HEK293 (cell line): ENCODE measurements at regions not wholly inside any gene's neighbourhood (a gene's known extent, or its start where the extent isn't known, plus 50 kb on each side); places are given as distances from the start of the nearest gene placed in this dataset.

ENCODE experiments used
- CTCF ChIA-PET: fragments of 350-600 bp; formaldehyde crosslinking; extraction: SDS; loops from one replicate; lab custom pipeline; 2021; ENCODE audit warnings: antibody characterized with exemption; lab: Yijun Ruan, JAX
- POLR2A ChIA-PET: fragments of 300-600 bp; formaldehyde crosslinking; extraction: SDS; loops from one replicate; lab custom pipeline; 2020; ENCODE audit warnings: antibody characterized with exemption, inconsistent platforms; lab: Yijun Ruan, JAX
- H3K27ac ChIP-seq: fragments of 200-500 bp; sonication (Bioruptor generic); 2 replicates; pipeline ENCODE4 v1.5.1; 2014; ENCODE audit warnings: low read depth, low read length, control low read depth, inconsistent platforms; ENCODE audit errors: extremely low read depth
- H3K36me3 ChIP-seq, 2 experiments: fragments of 200-500 bp in 1 of 2; sonication (Bioruptor generic) in 1 of 2; 1 replicate in 1 of 2; 2 replicates in 1 of 2; pipeline ENCODE4 v1.5.1; 2014 to 2017; ENCODE audit warnings: inconsistent platforms in 2 of 2, low read length in 2 of 2; ENCODE audit not compliant: control insufficient read depth in 2 of 2, insufficient read depth in 1 of 2
- H3K4me1 ChIP-seq: fragments of 200-500 bp; sonication (Bioruptor generic); 2 replicates; pipeline ENCODE4 v1.5.1; 2014; ENCODE audit warnings: mild to moderate bottlenecking, low read length, inconsistent platforms; ENCODE audit not compliant: control insufficient read depth, insufficient read depth
- H3K4me3 ChIP-seq: 2 replicates; pipeline ENCODE4 v1.5.1; 2011; ENCODE audit warnings: low read depth, mild to moderate bottlenecking, control low read depth, low read length, moderate library complexity
- H3K9me3 ChIP-seq: fragments of 200-500 bp; sonication (Bioruptor generic); 2 replicates; pipeline ENCODE4 v1.5.1; 2014; ENCODE audit warnings: low read depth, low read length, inconsistent platforms; ENCODE audit not compliant: control insufficient read depth, insufficient read depth
- SP3 ChIP-seq: fragments of 450-650 bp; formaldehyde crosslinking; IDR thresholded peaks from 2 replicates; pipeline ENCODE4 v1.5.1; 2016; ENCODE audit warnings: missing biosample characterization, missing genetic modification characterization
- SP7 ChIP-seq: fragments of 450-650 bp; formaldehyde crosslinking; IDR thresholded peaks from 2 replicates; pipeline ENCODE4 v1.5.1; 2016; ENCODE audit warnings: missing biosample characterization, missing genetic modification characterization
- WT1 ChIP-seq: fragments of 450-650 bp; formaldehyde crosslinking; IDR thresholded peaks from 2 replicates; pipeline ENCODE4 v1.5.1; 2016; ENCODE audit warnings: missing biosample characterization, missing genetic modification characterization
- ZBTB1 ChIP-seq: fragments of 450-650 bp; formaldehyde crosslinking; IDR thresholded peaks from 2 replicates; pipeline ENCODE4 v1.5.1; 2016; ENCODE audit warnings: missing biosample characterization, missing genetic modification characterization
- ZBTB21 ChIP-seq: fragments of 450-650 bp; formaldehyde crosslinking; IDR thresholded peaks from 2 replicates; pipeline ENCODE4 v1.5.1; 2017; ENCODE audit warnings: missing biosample characterization, missing genetic modification characterization
- ZBTB8A ChIP-seq: fragments of 450-650 bp; formaldehyde crosslinking; IDR thresholded peaks from 2 replicates; pipeline ENCODE4 v1.5.1; 2016; ENCODE audit warnings: missing biosample characterization, missing genetic modification characterization
- ZEB2 ChIP-seq: fragments of 450-650 bp; formaldehyde crosslinking; IDR thresholded peaks from 2 replicates; pipeline ENCODE4 v1.5.1; 2016; ENCODE audit warnings: missing biosample characterization, missing genetic modification characterization
- ZNF133 ChIP-seq: fragments of 450-650 bp; formaldehyde crosslinking; IDR thresholded peaks from 2 replicates; pipeline ENCODE4 v1.5.1; 2016; ENCODE audit warnings: missing biosample characterization, missing genetic modification characterization
- ZNF19 ChIP-seq: fragments of 450-650 bp; formaldehyde crosslinking; IDR thresholded peaks from 2 replicates; pipeline ENCODE4; 2016; ENCODE audit warnings: missing biosample characterization, missing genetic modification characterization, low read depth
- ZNF416 ChIP-seq: fragments of 450-650 bp; formaldehyde crosslinking; IDR thresholded peaks from 2 replicates; pipeline ENCODE4 v1.5.1; 2016; ENCODE audit warnings: missing biosample characterization, missing genetic modification characterization
- ZNF423 ChIP-seq: fragments of 450-650 bp; formaldehyde crosslinking; IDR thresholded peaks from 2 replicates; pipeline ENCODE4 v1.5.1; 2016; ENCODE audit warnings: missing biosample characterization, missing genetic modification characterization
- ZNF473 ChIP-seq: fragments of 450-650 bp; formaldehyde crosslinking; IDR thresholded peaks from 2 replicates; pipeline ENCODE4 v1.5.1; 2017; ENCODE audit warnings: missing biosample characterization, missing genetic modification characterization
- ZNF521 ChIP-seq: fragments of 450-650 bp; formaldehyde crosslinking; IDR thresholded peaks from 2 replicates; pipeline ENCODE4 v1.5.1; 2017; ENCODE audit warnings: missing biosample characterization, mild to moderate bottlenecking, missing genetic modification characterization
- ZNF549 ChIP-seq: fragments of 450-650 bp; IDR thresholded peaks from 2 replicates; pipeline ENCODE4 v1.5.1; 2018; ENCODE audit warnings: missing biosample characterization, missing genetic modification characterization, mild to moderate bottlenecking, inconsistent platforms, moderate library complexity
- ZNF560 ChIP-seq: fragments of 450-650 bp; formaldehyde crosslinking; IDR thresholded peaks from 2 replicates; pipeline ENCODE4 v1.5.1; 2017; ENCODE audit warnings: missing biosample characterization, missing genetic modification characterization, borderline replicate concordance
- ZNF585B ChIP-seq: fragments of 450-650 bp; formaldehyde crosslinking; IDR thresholded peaks from 2 replicates; pipeline ENCODE4 v1.5.1; 2016; ENCODE audit warnings: missing biosample characterization, missing genetic modification characterization
- ZNF629 ChIP-seq: fragments of 450-650 bp; formaldehyde crosslinking; IDR thresholded peaks from 2 replicates; pipeline ENCODE4 v1.5.1; 2017; ENCODE audit warnings: missing biosample characterization, missing genetic modification characterization
- TF ChIP-seq, protein P1 (sequence below): fragments of 450-650 bp; formaldehyde crosslinking; IDR thresholded peaks from 2 replicates; pipeline ENCODE4 v1.5.1; 2016; ENCODE audit warnings: missing biosample characterization, missing genetic modification characterization
- TF ChIP-seq, protein P2 (sequence below): fragments of 450-650 bp; formaldehyde crosslinking; IDR thresholded peaks from 2 replicates; pipeline ENCODE4 v1.5.1; 2016; ENCODE audit warnings: missing biosample characterization, missing genetic modification characterization
- TF ChIP-seq, protein P3 (sequence below): fragments of 450-650 bp; formaldehyde crosslinking; IDR thresholded peaks from 2 replicates; pipeline ENCODE4 v1.5.1; 2016; ENCODE audit warnings: missing biosample characterization, missing genetic modification characterization
- TF ChIP-seq, protein P4 (sequence below): fragments of 450-650 bp; formaldehyde crosslinking; IDR thresholded peaks from 2 replicates; pipeline ENCODE4 v1.5.1; 2017; ENCODE audit warnings: missing biosample characterization, missing genetic modification characterization
- TF ChIP-seq, protein P5 (sequence below): fragments of 450-650 bp; formaldehyde crosslinking; optimal IDR thresholded peaks from 2 replicates; pipeline ENCODE3; 2016; ENCODE audit warnings: missing biosample characterization, mild to moderate bottlenecking, missing genetic modification characterization

DNA sequence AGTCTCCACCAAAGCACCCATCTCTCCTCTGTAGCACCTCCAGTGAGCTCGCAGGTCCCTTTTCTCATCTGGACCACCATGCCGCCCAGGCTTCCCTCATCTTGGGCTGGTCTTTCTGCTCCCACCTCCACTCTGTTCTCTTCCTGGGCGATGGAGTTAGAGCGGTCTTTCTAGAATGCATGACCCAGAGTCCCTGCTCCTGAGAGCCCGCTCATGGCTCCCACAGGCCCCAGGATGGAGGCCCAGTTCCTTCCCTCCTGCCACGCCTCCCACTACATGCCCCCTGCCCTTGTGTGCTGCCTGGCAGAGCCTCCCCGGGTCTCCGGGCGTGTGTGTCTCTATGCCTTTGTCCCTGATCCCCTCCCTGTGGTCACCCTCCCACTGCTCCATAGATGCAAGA, 100.7 kb upstream of the RTL1 start:
- POLR2A ChIA-PET, result no interaction called here
- Histone ChIP-seq H3K27ac (no peak overlapping the region), H3K9me3 (no peaks in the 10 kb centered on the region), H3K4me3 (no peak overlapping the region), H3K4me1 (no peaks in the 10 kb centered on the region), H3K36me3 (no peaks in the 10 kb centered on the region)
- TF ChIP-seq, protein P1, sequence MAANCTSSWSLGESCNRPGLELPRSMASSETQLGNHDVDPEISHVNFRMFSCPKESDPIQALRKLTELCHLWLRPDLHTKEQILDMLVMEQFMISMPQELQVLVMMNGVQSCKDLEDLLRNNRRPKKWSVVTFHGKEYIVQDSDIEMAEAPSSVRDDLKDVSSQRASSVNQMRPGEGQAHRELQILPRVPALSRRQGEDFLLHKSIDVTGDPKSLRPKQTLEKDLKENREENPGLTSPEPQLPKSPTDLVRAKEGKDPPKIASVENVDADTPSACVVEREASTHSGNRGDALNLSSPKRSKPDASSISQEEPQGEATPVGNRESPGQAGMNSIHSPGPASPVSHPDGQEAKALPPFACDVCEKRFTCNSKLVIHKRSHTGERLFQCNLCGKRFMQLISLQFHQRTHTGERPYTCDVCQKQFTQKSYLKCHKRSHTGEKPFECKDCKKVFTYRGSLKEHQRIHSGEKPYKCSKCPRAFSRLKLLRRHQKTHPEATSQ (tag by site-specific recombination), result no peak
- TF ChIP-seq ZNF416 (tag by site-specific recombination) (no peak), ZEB2 (tag by site-specific recombination) (no peak), ZNF133 (no peak), ZNF560 (tag by site-specific recombination) (no peak), SP3 (tag by site-specific recombination) (no peak), ZNF629 (tag by site-specific recombination) (no peak), ZBTB21 (tag by site-specific recombination) (no peak), ZNF19 (tag by site-specific recombination) (no peak)
- TF ChIP-seq, protein P2, sequence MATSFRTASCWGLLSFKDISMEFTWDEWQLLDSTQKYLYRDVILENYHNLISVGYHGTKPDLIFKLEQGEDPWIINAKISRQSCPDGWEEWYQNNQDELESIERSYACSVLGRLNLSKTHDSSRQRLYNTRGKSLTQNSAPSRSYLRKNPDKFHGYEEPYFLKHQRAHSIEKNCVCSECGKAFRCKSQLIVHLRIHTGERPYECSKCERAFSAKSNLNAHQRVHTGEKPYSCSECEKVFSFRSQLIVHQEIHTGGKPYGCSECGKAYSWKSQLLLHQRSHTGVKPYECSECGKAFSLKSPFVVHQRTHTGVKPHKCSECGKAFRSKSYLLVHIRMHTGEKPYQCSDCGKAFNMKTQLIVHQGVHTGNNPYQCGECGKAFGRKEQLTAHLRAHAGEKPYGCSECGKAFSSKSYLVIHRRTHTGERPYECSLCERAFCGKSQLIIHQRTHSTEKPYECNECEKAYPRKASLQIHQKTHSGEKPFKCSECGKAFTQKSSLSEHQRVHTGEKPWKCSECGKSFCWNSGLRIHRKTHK (tag by site-specific recombination), result no peak
- TF ChIP-seq, protein P3, sequence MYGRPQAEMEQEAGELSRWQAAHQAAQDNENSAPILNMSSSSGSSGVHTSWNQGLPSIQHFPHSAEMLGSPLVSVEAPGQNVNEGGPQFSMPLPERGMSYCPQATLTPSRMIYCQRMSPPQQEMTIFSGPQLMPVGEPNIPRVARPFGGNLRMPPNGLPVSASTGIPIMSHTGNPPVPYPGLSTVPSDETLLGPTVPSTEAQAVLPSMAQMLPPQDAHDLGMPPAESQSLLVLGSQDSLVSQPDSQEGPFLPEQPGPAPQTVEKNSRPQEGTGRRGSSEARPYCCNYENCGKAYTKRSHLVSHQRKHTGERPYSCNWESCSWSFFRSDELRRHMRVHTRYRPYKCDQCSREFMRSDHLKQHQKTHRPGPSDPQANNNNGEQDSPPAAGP (tag by site-specific recombination), result no peak
- CTCF ChIA-PET, result no interaction called here

DNA sequence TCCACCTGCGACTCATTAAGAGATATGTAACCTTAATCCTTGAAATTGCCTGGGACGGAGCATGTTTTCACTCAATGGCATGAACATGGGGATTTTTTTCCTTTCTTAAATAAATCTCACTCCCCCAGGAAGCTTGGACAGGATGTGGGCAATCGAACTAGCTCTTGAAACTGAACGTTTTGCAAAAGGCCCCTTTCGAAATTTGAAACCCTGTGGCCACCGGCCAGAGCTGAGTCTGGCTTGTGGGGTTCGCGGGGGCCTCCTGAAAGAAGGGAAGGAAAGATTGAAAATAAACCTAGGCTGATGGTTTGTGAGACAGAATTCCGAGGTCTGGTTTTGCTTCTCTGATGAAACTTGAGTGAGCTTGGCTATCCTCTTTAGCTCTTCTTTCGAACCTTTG, 101.4 kb upstream of the RTL1 start:
- Histone ChIP-seq H3K4me1 (no peaks in the 10 kb centered on the region), H3K4me3 (no peak overlapping the region), H3K36me3 (no peaks in the 10 kb centered on the region), H3K27ac (no peak overlapping the region), H3K9me3 (no peaks in the 10 kb centered on the region)
- TF ChIP-seq ZNF585B (tag by site-specific recombination), result no peak
- ChIA-PET CTCF (no interaction called here), POLR2A (no interaction called here)

DNA sequence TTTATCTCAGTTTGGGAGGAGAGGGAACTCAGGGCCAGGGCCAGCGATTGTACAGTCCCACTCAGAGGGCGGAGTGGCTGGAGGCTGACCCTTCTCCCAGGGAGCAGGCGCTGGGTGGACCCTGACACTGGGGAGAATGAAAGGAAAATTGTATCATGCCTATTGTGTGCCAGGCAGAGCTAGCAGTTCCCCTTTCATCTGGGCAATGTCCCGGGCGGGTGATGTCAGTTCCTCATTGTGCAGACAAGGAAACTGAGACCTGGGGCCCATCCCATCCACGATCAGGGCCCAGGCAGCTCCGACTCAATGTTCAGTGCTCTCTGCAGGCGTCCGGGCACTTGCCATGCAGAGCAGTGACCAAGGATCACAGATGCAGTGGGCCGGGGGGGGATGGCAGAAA, 101.9 kb upstream of the RTL1 start:
- ChIA-PET CTCF (no interaction called here), POLR2A (no interaction called here)
- H3K9me3 ChIP-seq, result no peaks in the 10 kb centered on the region
- H3K4me3 ChIP-seq, result no peak overlapping the region
- no peak for TF ChIP-seq ZBTB1 (tag by site-specific recombination)
- H3K27ac ChIP-seq, result no peak overlapping the region
- H3K4me1 ChIP-seq, result no peaks in the 10 kb centered on the region
- H3K36me3 ChIP-seq, result no peaks in the 10 kb centered on the region

DNA sequence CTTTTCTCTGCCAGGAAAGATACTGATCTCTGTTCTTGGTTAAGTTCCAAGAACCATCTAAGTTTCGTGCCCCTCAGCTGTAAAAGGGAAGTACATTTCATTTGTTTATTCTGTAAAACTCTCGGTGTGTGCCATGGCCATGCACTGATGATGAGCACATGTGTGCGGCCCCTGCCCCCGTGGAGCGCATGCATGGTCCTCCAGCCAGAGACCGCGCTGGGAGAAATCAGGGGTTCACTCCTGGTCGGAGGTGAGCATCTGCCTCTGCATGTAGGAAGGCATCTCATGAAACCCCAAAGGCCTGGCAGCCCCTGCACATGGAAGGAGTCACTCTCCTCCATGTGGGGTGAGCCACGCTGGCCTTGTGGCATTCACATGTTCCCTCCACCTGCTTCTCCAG, 102.5 kb upstream of the RTL1 start:
- TF ChIP-seq, protein P4, sequence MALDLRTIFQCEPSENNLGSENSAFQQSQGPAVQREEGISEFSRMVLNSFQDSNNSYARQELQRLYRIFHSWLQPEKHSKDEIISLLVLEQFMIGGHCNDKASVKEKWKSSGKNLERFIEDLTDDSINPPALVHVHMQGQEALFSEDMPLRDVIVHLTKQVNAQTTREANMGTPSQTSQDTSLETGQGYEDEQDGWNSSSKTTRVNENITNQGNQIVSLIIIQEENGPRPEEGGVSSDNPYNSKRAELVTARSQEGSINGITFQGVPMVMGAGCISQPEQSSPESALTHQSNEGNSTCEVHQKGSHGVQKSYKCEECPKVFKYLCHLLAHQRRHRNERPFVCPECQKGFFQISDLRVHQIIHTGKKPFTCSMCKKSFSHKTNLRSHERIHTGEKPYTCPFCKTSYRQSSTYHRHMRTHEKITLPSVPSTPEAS (tag by site-specific recombination), result no peak
- TF ChIP-seq SP3 (tag by site-specific recombination) (no peak), ZNF549 (tag by site-specific recombination) (no peak), ZNF423 (tag by site-specific recombination) (no peak), ZNF521 (tag by site-specific recombination) (no peak), ZBTB8A (tag by site-specific recombination) (no peak), ZNF473 (tag by site-specific recombination) (no peak), SP7 (tag by site-specific recombination) (no peak), WT1 (tag by site-specific recombination) (no peak)
- TF ChIP-seq, protein P5, sequence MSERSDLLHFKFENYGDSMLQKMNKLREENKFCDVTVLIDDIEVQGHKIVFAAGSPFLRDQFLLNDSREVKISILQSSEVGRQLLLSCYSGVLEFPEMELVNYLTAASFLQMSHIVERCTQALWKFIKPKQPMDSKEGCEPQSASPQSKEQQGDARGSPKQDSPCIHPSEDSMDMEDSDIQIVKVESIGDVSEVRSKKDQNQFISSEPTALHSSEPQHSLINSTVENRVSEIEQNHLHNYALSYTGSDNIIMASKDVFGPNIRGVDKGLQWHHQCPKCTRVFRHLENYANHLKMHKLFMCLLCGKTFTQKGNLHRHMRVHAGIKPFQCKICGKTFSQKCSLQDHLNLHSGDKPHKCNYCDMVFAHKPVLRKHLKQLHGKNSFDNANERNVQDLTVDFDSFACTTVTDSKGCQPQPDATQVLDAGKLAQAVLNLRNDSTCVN (tag by site-specific recombination), result no peak
- Histone ChIP-seq H3K27ac (no peak overlapping the region), H3K9me3 (no peaks in the 10 kb centered on the region), H3K4me3 (no peak overlapping the region), H3K4me1 (no peaks in the 10 kb centered on the region), H3K36me3 (no peaks in the 10 kb centered on the region)
- ChIA-PET POLR2A (no interaction called here), CTCF (no interaction called here)
